Stomach smooth muscle (tissue), 2 donors: ENCODE measurements at regions not wholly inside any gene's neighbourhood (a gene's known extent, or its start where the extent isn't known, plus 50 kb on each side); places are given as distances from the start of the nearest gene placed in this dataset.

Experiments
- H3K27ac ChIP-seq: one replicate; pipeline ENCODE4 v1.7.0; 2013; ENCODE audit warnings: mild to moderate bottlenecking, low read length, inconsistent platforms
- H3K27me3 ChIP-seq, 2 donors: one replicate each; pipeline ENCODE4 v1.7.0; 2013; ENCODE audit warnings: low read length in 2 of 2; ENCODE audit not compliant: insufficient read depth in 2 of 2, control insufficient read depth in 1 of 2
- H3K36me3 ChIP-seq, 2 donors: one replicate each; pipeline ENCODE4 v1.7.0; 2013; ENCODE audit warnings: low read length in 2 of 2; ENCODE audit not compliant: control insufficient read depth in 2 of 2, insufficient read depth in 2 of 2
- H3K4me1 ChIP-seq: one replicate; pipeline ENCODE4 v1.7.0; 2013; ENCODE audit warnings: low read length; ENCODE audit not compliant: control insufficient read depth, insufficient read depth
- H3K4me3 ChIP-seq, 2 donors: one replicate each; pipeline ENCODE4 v1.7.0; 2013; ENCODE audit warnings: low read length in 2 of 2
- H3K9ac ChIP-seq, 2 donors: one replicate each; pipeline ENCODE4 v1.7.0; 2013; ENCODE audit warnings: low read length in 2 of 2, mild to moderate bottlenecking in 1 of 2
- H3K9me3 ChIP-seq, 2 donors: one replicate each; pipeline ENCODE4 v1.7.0; 2013; ENCODE audit warnings: low read length in 2 of 2; ENCODE audit not compliant: control insufficient read depth in 2 of 2
- donor health status: healthy.
- donor health status: Pancreatic carcinoma.

DNA sequence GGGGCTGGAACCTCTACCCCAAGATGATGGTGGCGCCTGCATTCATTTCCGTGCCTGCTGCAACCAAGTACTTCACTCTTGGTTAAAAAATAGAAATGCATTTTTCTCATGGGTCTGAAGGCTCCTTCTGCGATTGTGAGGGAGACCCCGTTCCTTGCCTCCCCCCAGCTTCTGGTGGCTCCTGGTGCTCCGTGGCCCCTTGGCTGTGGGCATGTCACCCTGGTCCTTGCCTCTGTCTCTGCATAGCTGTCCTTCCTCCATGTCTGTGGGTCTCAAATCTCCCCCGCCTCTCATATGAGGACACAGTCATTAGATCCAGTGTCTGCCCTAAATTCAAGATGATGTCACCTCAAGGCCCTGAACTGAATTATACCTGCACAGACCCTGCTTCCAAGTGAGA, 317.9 kb downstream of the TCERG1L start:
- Histone ChIP-seq H3K4me1 (no peaks in the 10 kb centered on the region), H3K9ac (no peak overlapping the region), H3K9me3 (no peaks in the 10 kb centered on the region), H3K36me3 (no peaks in the 10 kb centered on the region), H3K27ac (no peak overlapping the region), H3K27me3 (no peaks in the 10 kb centered on the region), H3K4me3 (no peak overlapping the region)

DNA sequence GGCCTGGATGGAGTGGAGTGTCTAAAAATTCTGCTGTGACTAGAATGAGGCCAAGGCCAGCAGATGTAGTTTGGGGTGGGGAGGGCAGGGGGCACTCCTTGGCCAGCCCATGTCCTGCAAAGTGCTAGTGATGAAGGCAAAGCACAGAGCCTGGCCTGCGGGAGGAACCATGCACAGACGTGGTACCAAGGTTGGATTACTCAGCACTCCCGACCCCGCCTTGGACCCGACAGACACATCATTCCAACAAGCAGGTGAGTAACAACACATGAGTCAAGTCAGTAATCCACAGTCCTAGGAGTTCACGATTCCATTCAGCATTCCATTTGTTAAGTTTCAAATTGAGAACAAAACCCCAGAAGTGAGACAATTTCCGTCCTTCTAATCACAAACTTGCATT, 317.3 kb downstream of the TCERG1L start:
- Histone ChIP-seq H3K9me3 (no peaks in the 10 kb centered on the region), H3K9ac (no peak overlapping the region), H3K4me1 (no peaks in the 10 kb centered on the region), H3K27ac (no peak overlapping the region), H3K4me3 (no peak overlapping the region), H3K27me3 (no peaks in the 10 kb centered on the region), H3K36me3 (no peaks in the 10 kb centered on the region)

DNA sequence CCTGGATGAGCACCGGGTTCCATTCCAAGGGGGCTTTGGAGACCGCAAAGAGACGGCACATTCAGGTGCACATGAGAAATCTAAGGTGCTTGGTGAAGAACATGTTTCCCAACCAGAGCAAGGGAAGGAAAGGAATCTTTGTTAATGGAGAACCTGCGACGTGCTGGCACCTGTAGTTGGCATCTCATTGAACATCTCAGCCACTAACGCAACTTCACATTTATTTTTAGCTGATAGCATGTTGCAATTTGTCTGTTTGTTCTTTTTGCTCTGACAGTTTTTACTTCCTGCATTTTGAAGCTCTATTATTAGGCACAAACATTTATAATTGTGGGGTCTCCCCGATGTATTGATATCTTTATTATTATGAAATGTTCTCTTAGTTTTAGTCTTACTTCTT, 316.7 kb downstream of the TCERG1L start:
- Histone ChIP-seq H3K4me1 (no peaks in the 10 kb centered on the region), H3K4me3 (no peak overlapping the region), H3K27me3 (peaks cover 0 to 2% of the 10 kb centered on the region in 2 donors), H3K9me3 (no peaks in the 10 kb centered on the region), H3K9ac (no peak overlapping the region), H3K27ac (no peak overlapping the region), H3K36me3 (no peaks in the 10 kb centered on the region)

DNA sequence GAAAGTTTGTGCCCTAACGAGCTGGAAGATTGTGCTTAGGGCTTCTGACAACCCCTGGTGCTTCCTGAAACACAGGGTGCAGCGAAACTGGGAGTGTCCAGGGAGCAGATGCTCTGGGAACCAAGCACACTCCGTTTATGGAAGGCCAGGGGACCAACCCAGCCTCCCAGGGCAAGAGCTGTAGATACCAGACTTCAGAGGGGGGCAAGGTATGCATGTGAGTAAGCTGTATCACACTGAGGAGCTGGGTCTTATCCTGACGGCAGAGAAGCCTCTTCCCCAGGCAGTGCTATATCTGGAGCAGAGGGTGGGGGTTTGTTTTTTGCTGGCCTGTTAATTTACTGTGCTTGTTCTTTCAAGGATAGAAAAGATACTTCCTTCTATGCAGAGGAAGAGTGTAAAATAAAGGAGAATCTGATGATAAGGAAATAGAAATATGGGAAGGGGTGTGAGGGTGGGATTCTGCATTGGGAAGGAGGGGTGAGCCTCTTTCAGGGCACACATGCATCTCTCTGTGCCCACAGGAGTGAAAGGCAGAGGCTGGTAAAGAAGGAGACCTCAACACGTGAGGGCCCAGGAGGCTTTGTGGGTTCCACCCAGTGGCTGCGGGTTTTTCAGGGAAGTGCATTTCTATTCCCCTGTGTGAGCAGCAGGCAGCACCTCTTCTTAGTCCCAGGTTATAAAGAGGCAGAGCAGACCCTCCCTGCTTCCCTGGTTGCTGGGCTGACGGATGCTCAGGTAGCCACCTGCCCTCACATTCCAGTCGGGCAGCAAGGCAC, 314.1 kb downstream of the TCERG1L start:
- Histone ChIP-seq H3K27me3 (peaks cover 0 to 2% of the 10 kb centered on the region in 2 donors), H3K36me3 (no peaks in the 10 kb centered on the region), H3K4me1 (no peaks in the 10 kb centered on the region), H3K9me3 (no peaks in the 10 kb centered on the region), H3K4me3 (no peak overlapping the region), H3K9ac (no peak overlapping the region), H3K27ac (no peak overlapping the region)

DNA sequence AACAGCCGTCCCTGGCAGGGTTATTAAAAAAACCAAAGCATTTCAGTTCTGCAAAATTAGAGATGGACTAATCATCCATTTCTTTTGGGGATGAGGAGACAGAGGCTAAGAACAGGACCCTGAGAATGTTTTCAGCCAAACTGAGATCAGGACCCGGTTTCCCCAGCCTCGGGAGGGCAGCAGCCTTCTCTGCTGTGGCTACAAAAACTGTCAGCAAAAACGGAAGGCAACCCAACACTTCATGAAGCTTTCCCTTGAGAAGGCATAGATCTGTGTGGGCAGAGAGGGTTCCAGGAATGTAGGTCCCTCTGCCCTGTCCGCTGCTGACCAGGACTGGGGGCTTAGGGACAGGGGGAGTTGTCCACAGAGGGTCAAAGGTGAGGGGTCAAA, 313.5 kb downstream of the TCERG1L start:
- H3K4me3 ChIP-seq: no peak overlapping the region
- H3K9ac ChIP-seq: no peak overlapping the region
- peaks cover 0 to 2% of the 10 kb centered on the region in 2 donors for H3K27me3 ChIP-seq
- no peak overlapping the region for H3K27ac ChIP-seq
- H3K4me1 ChIP-seq: no peaks in the 10 kb centered on the region
- no peaks in the 10 kb centered on the region for H3K9me3 ChIP-seq
- no peaks in the 10 kb centered on the region for H3K36me3 ChIP-seq

DNA sequence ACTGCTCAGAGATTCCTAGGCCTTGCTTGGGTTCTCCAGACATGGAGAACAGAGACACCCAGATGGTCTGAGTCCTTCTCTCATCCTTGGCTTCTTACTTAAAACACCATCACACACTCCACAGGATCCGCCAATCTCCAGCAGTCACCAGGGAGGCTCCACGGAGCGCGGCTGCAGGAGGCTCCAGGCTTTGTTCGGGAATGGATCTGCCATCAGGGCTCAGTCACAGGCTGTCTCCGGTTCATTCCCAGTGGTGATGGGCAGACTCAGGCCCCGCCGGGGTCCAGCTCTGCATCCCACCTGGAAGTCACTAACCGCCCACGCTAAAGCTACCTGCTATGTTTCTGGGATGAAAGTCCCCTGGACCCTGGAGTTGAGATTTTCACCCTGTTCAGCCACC, 312.9 kb downstream of the TCERG1L start:
- Histone ChIP-seq H3K9me3 (no peaks in the 10 kb centered on the region), H3K27me3 (peaks cover 0 to 2% of the 10 kb centered on the region in 2 donors), H3K4me3 (no peak overlapping the region), H3K9ac (no peak overlapping the region), H3K4me1 (no peaks in the 10 kb centered on the region), H3K27ac (no peak overlapping the region), H3K36me3 (no peaks in the 10 kb centered on the region)

DNA sequence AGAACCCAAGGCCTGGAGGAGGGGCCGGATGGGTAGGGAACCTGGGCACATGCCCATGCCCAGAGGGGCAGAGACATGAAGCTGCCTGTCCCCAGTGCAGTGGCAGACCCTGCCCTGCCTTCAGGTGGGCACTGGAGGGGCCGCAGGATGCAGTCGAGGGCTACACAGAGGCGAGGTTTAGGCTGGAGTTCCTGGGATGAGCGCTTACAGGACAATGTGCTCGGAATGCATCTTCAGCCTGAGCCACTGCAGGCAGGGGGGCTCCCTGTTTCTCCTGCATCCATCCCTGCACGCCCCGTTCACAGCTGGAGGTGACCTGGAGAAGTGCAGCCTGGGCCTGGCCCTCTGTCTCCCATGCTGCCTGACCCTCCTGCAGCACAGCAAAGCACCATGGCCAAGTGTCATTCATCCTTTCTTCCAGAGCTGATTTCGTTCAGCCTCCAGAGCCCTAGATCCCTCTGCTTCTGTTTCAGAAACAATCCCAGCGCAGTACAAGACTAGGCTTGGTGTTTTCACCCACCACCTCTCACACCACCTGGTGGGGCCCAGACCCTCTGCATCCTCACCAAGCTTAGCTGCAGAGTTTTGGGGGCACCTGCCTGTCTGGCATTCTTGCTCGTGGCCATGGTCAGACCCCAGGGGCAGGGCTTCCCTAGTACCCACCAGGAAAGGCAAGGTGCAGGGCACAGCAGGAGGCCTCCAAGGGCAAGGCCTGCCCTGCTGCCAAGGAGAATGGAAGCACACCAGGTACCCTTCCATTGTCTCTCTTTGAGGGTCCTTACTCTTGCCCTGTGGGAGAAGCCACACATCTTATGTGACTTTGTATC, 311.9 kb downstream of the TCERG1L start:
- peaks cover 0 to 2% of the 10 kb centered on the region in 2 donors for H3K27me3 ChIP-seq
- H3K4me3 ChIP-seq: no peak overlapping the region
- no peaks in the 10 kb centered on the region for H3K36me3 ChIP-seq
- no peak overlapping the region for H3K9ac ChIP-seq
- no peaks in the 10 kb centered on the region for H3K4me1 ChIP-seq
- H3K9me3 ChIP-seq: no peaks in the 10 kb centered on the region
- H3K27ac ChIP-seq: no peak overlapping the region

DNA sequence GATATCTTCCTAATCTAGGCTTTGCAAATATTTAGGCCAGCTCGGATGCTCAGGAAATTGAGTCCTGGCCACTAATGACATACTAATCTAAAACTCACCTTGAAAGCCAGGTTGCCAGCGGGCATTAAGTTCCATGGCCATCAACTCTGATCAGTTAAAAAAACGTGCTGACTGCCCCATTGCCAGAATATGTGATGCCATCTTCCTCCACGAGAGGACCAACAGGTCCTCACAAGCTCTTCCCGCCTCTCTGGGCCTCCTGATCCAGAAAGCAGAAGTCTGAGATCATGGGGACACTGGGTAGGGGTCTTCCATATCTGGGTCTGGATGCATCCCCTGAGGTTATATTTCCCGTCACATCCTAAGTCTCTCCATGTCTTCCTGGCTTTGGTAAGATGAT, 311.3 kb downstream of the TCERG1L start:
- no peak overlapping the region for H3K4me3 ChIP-seq
- no peak overlapping the region for H3K27ac ChIP-seq
- H3K9ac ChIP-seq: no peak overlapping the region
- peaks cover 0 to 2% of the 10 kb centered on the region in 2 donors for H3K27me3 ChIP-seq
- no peaks in the 10 kb centered on the region for H3K9me3 ChIP-seq
- H3K36me3 ChIP-seq: no peaks in the 10 kb centered on the region
- H3K4me1 ChIP-seq: no peaks in the 10 kb centered on the region

DNA sequence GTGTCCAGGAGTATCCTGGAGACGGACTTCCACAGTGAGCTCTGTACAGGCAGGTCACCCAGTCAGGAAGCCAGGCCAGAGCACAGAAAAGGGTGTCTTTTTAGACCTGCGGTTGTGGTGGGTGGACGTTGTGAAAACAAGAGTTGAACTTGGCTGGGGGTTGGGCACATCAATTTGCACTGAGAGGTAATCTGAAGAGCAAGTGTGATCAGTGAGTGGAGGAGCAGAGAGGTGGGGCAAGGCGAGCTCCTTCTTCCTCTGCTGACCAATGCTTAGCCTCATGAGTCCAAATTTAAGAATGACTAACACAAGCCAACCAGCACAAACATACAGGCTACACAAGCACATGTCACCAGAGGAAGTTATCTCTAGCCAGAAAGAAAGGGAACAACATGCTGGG, 310.8 kb downstream of the TCERG1L start:
- Histone ChIP-seq H3K36me3 (no peaks in the 10 kb centered on the region), H3K9ac (no peak overlapping the region), H3K9me3 (peaks cover 0 to 3% of the 10 kb centered on the region in 2 donors), H3K4me3 (no peak overlapping the region), H3K4me1 (no peaks in the 10 kb centered on the region), H3K27ac (no peak overlapping the region), H3K27me3 (peaks cover 0 to 2% of the 10 kb centered on the region in 2 donors)

DNA sequence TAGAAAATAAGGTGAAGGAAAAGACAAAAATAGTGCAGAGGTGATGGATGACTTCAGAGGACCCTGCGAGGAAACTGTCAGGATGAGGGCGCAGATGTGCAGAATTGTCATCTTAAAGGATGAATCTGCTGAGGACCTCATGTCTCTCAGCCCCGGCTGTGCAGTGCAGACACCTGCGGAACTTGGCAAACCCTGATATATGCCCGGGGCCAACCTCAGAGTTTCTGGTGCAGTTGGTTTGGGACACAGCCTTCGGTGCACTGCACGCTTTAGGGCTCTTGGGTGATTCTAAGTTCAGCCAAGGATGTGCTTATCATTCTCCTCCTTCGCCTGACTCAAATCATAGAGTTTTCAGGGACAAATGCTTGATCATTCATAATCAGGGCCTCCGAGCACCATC, 310.1 kb downstream of the TCERG1L start:
- Histone ChIP-seq H3K4me3 (no peak overlapping the region), H3K27ac (no peak overlapping the region), H3K9ac (no peak overlapping the region), H3K27me3 (peaks cover 0 to 2% of the 10 kb centered on the region in 2 donors), H3K36me3 (no peaks in the 10 kb centered on the region), H3K9me3 (peaks cover 0 to 3% of the 10 kb centered on the region in 2 donors), H3K4me1 (no peaks in the 10 kb centered on the region)
